GM12874 (cell line): ENCODE measurements at regions not wholly inside any gene's neighbourhood (a gene's known extent, or its start where the extent isn't known, plus 50 kb on each side); places are given as distances from the start of the nearest gene placed in this dataset.

Experiments used
- CTCF ChIP-seq: IDR thresholded peaks from 2 replicates; pipeline ENCODE4 v1.5.1; 2011; ENCODE audit warnings: low read depth, mild to moderate bottlenecking, control low read depth, low read length, moderate library complexity; ENCODE audit not compliant: insufficient read depth

- no peak for TF ChIP-seq CTCF
Measured at GRCh38 chr6:166687070-166687878, 60.2 kb upstream of the RPS6KA2 start.

GRCh38 chr6:166686317-166686716 is 59.3 kb upstream of the RPS6KA2 start:
- TF ChIP-seq CTCF = no peak

GRCh38 chr6:166684866-166685265 is 57.8 kb upstream of the RPS6KA2 start:
- TF ChIP-seq CTCF = no peak

- TF ChIP-seq CTCF = no peak
Measured at GRCh38 chr6:166684170-166684569, 57.1 kb upstream of the RPS6KA2 start.

- TF ChIP-seq CTCF = no peak
Measured at GRCh38 chr6:166683477-166683876, 56.4 kb upstream of the RPS6KA2 start.

- no peak for TF ChIP-seq CTCF
Measured at GRCh38 chr6:166679566-166679965, 52.5 kb upstream of the RPS6KA2 start.

GRCh38 chr6:166678426-166678825 is 51.4 kb upstream of the RPS6KA2 start:
- no peak for TF ChIP-seq CTCF
